HepG2 (cell line): ENCODE measurements at regions not wholly inside any gene's neighbourhood (a gene's known extent, or its start where the extent isn't known, plus 50 kb on each side); places are given as distances from the start of the nearest gene placed in this dataset.
A peak's percentile ranks its signal among the peaks of the same experiment; 100 is the strongest.

ENCODE experiments used
- ARNTL ChIP-seq: sonication (generic); formaldehyde crosslinking; IDR thresholded peaks from 2 replicates; pipeline ENCODE4 v1.4.0; 2020; ENCODE audit warnings: mild to moderate bottlenecking, missing genetic modification reagents
- ELF1 ChIP-seq: sonication (generic); formaldehyde crosslinking; IDR thresholded peaks from 2 replicates; pipeline ENCODE4 v1.4.0; 2020; ENCODE audit warnings: missing genetic modification reagents
- EP300 ChIP-seq, 3 experiments: sonication (generic) in 1 of 3; formaldehyde crosslinking in 1 of 3; IDR thresholded peaks; 2 replicates each; pipeline versions ENCODE4 v1.5.1 to v1.6.1; 2011 to 2020; ENCODE audit warnings: low read depth in 2 of 3, low read length in 2 of 3, borderline replicate concordance in 1 of 3, improper control_type of control experiment in 1 of 3, mild to moderate bottlenecking in 1 of 3, missing genetic modification reagents in 1 of 3, moderate library complexity in 1 of 3
- HOXA9 ChIP-seq: sonication (generic); formaldehyde crosslinking; IDR thresholded peaks from 2 replicates; pipeline ENCODE4 v1.8.1; 2022; ENCODE audit warnings: missing genetic modification reagents, mild to moderate bottlenecking, moderate library complexity, borderline replicate concordance
- JUN ChIP-seq: sonication (generic); formaldehyde crosslinking; IDR thresholded peaks from 2 replicates; pipeline ENCODE4 v1.4.0; 2020; ENCODE audit warnings: mild to moderate bottlenecking, missing genetic modification reagents
- MTA1 ChIP-seq: sonication (generic); formaldehyde crosslinking; IDR thresholded peaks from 2 replicates; pipeline ENCODE4 v1.4.0; 2020; ENCODE audit warnings: missing genetic modification reagents, mild to moderate bottlenecking, borderline replicate concordance
- PATZ1 ChIP-seq: sonication (generic); formaldehyde crosslinking; IDR thresholded peaks from 2 replicates; pipeline ENCODE4 v1.4.0; 2020; ENCODE audit warnings: missing genetic modification reagents
- RARA ChIP-seq: IDR thresholded peaks from 2 replicates; pipeline ENCODE4 v1.6.1; 2016; ENCODE audit warnings: missing genetic modification reagents, missing compliant biosample characterization
- REL ChIP-seq: sonication (generic); formaldehyde crosslinking; conservative IDR thresholded peaks from 2 replicates; pipeline ENCODE4 v1.8.0; 2022; ENCODE audit warnings: mild to moderate bottlenecking, missing genetic modification reagents, moderate library complexity
- RXRA ChIP-seq: sonication (generic); formaldehyde crosslinking; IDR thresholded peaks from 2 replicates; pipeline ENCODE4 v1.5.1; 2020; ENCODE audit warnings: missing genetic modification reagents
- SMC3 ChIP-seq: IDR thresholded peaks from 2 replicates; pipeline ENCODE4 v1.6.1; 2011; ENCODE audit warnings: low read length, improper control_type of control experiment
- SOX13 ChIP-seq, 3 experiments: fragments of 450-650 bp in 1 of 3; sonication (generic) in 1 of 3; formaldehyde crosslinking in 1 of 3; IDR thresholded peaks in 2 of 3; conservative IDR thresholded peaks in 1 of 3; 2 replicates each; pipeline versions ENCODE4 v1.5.0 to v1.6.1; 2016 to 2020; ENCODE audit warnings: antibody characterized with exemption in 1 of 3, mild to moderate bottlenecking in 1 of 3, missing compliant biosample characterization in 1 of 3, missing genetic modification reagents in 1 of 3, moderate library complexity in 1 of 3
- SRF ChIP-seq: IDR thresholded peaks from 2 replicates; pipeline ENCODE4 v1.6.1; 2011; ENCODE audit warnings: mild to moderate bottlenecking, low read depth, low read length, moderate library complexity
- ZMYM4 ChIP-seq: sonication (generic); formaldehyde crosslinking; IDR thresholded peaks from 2 replicates; pipeline ENCODE4 v1.8.1; 2023; ENCODE audit warnings: mild to moderate bottlenecking, missing genetic modification reagents
- ZNF281 ChIP-seq: sonication (generic); formaldehyde crosslinking; IDR thresholded peaks from 2 replicates; pipeline ENCODE4 v1.4.0; 2020; ENCODE audit warnings: missing genetic modification reagents, borderline replicate concordance
- ZNF3 ChIP-seq: IDR thresholded peaks from 2 replicates; pipeline ENCODE4 v1.7.0; 2017; ENCODE audit warnings: inconsistent platforms
- ZNF703 ChIP-seq: sonication (generic); formaldehyde crosslinking; IDR thresholded peaks from 2 replicates; pipeline ENCODE4 v1.5.1; 2020; ENCODE audit warnings: missing genetic modification reagents, mild to moderate bottlenecking, moderate library complexity, borderline replicate concordance

GRCh38 chr14:61103541-61104339 lies 122.7 kb downstream of the SLC38A6 start (continued):
- TF ChIP-seq EP300 (IDR thresholded peaks at IDR 0.05; ENCODE audit: low read depth in 2 of 2, low read length in 2 of 2): peak in 1 of 2 experiments; percentile 43; a peak in 1 of 4 replicates
- TF ChIP-seq EP300 (CRISPR knock-in tag; IDR thresholded peaks at IDR 0.05; ENCODE audit: borderline replicate concordance): 0 out of 2 replicates have a peak, but pooled peaks have one; percentile 22
- no peak for TF ChIP-seq ZNF703 (CRISPR knock-in tag)
- no peak for TF ChIP-seq HOXA9
- 0 out of 2 replicates have a peak, but pooled peaks have one; percentile 26 for TF ChIP-seq ZMYM4 (CRISPR knock-in tag)
- TF ChIP-seq RARA (CRISPR knock-in tag): peak; percentile 55
- TF ChIP-seq SMC3: no peak
- TF ChIP-seq PATZ1: peak; percentile 88
- TF ChIP-seq REL (CRISPR knock-in tag): no peak
- TF ChIP-seq JUN: peak; percentile 87
- TF ChIP-seq ELF1: no peak
- no peak for TF ChIP-seq MTA1 (CRISPR knock-in tag)
- TF ChIP-seq ZNF281 (CRISPR knock-in tag): peak; percentile 74
- TF ChIP-seq ARNTL (CRISPR knock-in tag): no peak
- no peak for TF ChIP-seq SRF
- no peak for TF ChIP-seq SOX13 (IDR thresholded peaks at IDR 0.05)
- peak in 1 of 2 experiments; percentile 38; a peak in 2 of 4 replicates for TF ChIP-seq SOX13 (CRISPR knock-in tag; conservative IDR thresholded peaks at IDR 0.05 in 1 of 2, IDR thresholded peaks at IDR 0.05 in 1 of 2)
- no peak; the same call in 1 of the 2 replicates for TF ChIP-seq RXRA (CRISPR knock-in tag)
- no peak for TF ChIP-seq ZNF3 (CRISPR knock-in tag)
